Endothelial cell of umbilical vein (primary cell): ENCODE measurements at regions not wholly inside any gene's neighbourhood (a gene's known extent, or its start where the extent isn't known, plus 50 kb on each side); places are given as distances from the start of the nearest gene placed in this dataset.

ENCODE experiments used
- BruUV-seq: library from RNA; stranded (reverse); fragments of 400-500 nt; replicated peaks from 2 replicates; lab custom pipeline; 2021; lab: Mats Ljungman, UMichigan
- CTCF ChIA-PET: fragments of 300-600, 350-600 bp; sonication (Branson Sonifier 250); formaldehyde crosslinking; loops from one replicate; lab custom pipeline; 2021; ENCODE audit warnings: antibody characterized with exemption, inconsistent platforms; lab: Charles Lee
- POLR2A ChIA-PET: fragments of 300-600, 350-600 bp; sonication (Branson Sonifier 250); formaldehyde crosslinking; loops from one replicate; lab custom pipeline; 2021; ENCODE audit warnings: antibody characterized with exemption, inconsistent platforms; lab: Charles Lee
- DNase-seq: peaks from one replicate; pipeline ENCODE4 v3.0.0-alpha.2; 2011; ENCODE audit warnings: low read depth, low spot score
- FAIRE-seq: peaks from 2 replicates; lab custom pipeline; 2011; peaks lifted over from hg19 to GRCh38; lab: Jason Lieb, UNC
- H2AFZ ChIP-seq: 2 replicates; pipeline ENCODE4 v1.6.0; 2012; ENCODE audit warnings: low read depth, low read length, control low read depth, inconsistent platforms
- H3K27ac ChIP-seq: 2 replicates; pipeline ENCODE4 v1.5.1; 2011; ENCODE audit warnings: low read depth, mild to moderate bottlenecking, control low read depth, low read length, moderate library complexity; ENCODE audit not compliant: insufficient read depth
- H3K27me3 ChIP-seq, 2 experiments: 2 replicates each; pipeline versions ENCODE4 v1.6.0 to v1.6.1; 2011; ENCODE audit warnings: low read length in 2 of 2, mixed read lengths in 1 of 2; ENCODE audit not compliant: control insufficient read depth in 2 of 2, insufficient read depth in 2 of 2
- H3K36me3 ChIP-seq, 2 experiments: 2 replicates in 1 of 2; 3 replicates in 1 of 2; pipeline ENCODE4 v1.5.1; 2011; ENCODE audit warnings: low read length in 2 of 2, mild to moderate bottlenecking in 1 of 2, moderate library complexity in 1 of 2; ENCODE audit not compliant: control insufficient read depth in 2 of 2, insufficient read depth in 2 of 2; ENCODE audit errors: extremely low read depth in 1 of 2
- H3K4me1 ChIP-seq: 3 replicates; pipeline ENCODE4 v1.5.1; 2011; ENCODE audit warnings: mild to moderate bottlenecking, low read length; ENCODE audit not compliant: control insufficient read depth, insufficient read depth; ENCODE audit errors: extremely low read depth
- H3K4me2 ChIP-seq: 2 replicates; pipeline ENCODE4 v1.6.1; 2011; ENCODE audit warnings: low read length, control low read depth, mixed read lengths; ENCODE audit not compliant: insufficient read depth
- H3K4me3 ChIP-seq, 3 experiments: fragments of 200-600 bp in 1 of 3; sonication (generic), shearing (Covaris generic) in 1 of 3; replicated peaks in 1 of 3; 2 replicates each; pipeline ENCODE4 v1.5.1; 2011 to 2016; ENCODE audit warnings: control low read depth in 3 of 3, low read length in 3 of 3, mild to moderate bottlenecking in 2 of 3, inconsistent platforms in 1 of 3, low read depth in 1 of 3, moderate library complexity in 1 of 3; ENCODE audit not compliant: insufficient read depth in 1 of 3
- H3K79me2 ChIP-seq: 2 replicates; pipeline ENCODE4 v1.6.0; 2012; ENCODE audit warnings: low read length, inconsistent platforms; ENCODE audit not compliant: control insufficient read depth, insufficient read depth
- H3K9ac ChIP-seq: replicated peaks from 2 replicates; pipeline ENCODE3; 2011; ENCODE audit warnings: low read length, control low read depth; ENCODE audit not compliant: insufficient read depth; ENCODE audit errors: extremely low read depth
- H3K9me1 ChIP-seq: replicated peaks from 3 replicates; pipeline ENCODE4 v1.6.0; 2011; ENCODE audit warnings: mild to moderate bottlenecking, low read length; ENCODE audit not compliant: control insufficient read depth, insufficient read depth; ENCODE audit errors: extremely low read depth
- H3K9me3 ChIP-seq: replicated peaks from 2 replicates; pipeline ENCODE4 v1.5.1; 2012; ENCODE audit warnings: low read length, inconsistent platforms; ENCODE audit not compliant: control insufficient read depth, insufficient read depth
- H4K20me1 ChIP-seq: replicated peaks from 2 replicates; pipeline ENCODE3; 2011; ENCODE audit warnings: mild to moderate bottlenecking, low read length; ENCODE audit not compliant: control insufficient read depth, insufficient read depth; ENCODE audit errors: extremely low read depth
- EZH2 ChIP-seq: IDR thresholded peaks from 2 replicates; pipeline ENCODE4 v1.6.1; 2012; ENCODE audit warnings: borderline replicate concordance, low read depth, mild to moderate bottlenecking, moderate library complexity, low read length, inconsistent platforms; ENCODE audit not compliant: severe bottlenecking
- FOS ChIP-seq: IDR thresholded peaks from 2 replicates; pipeline ENCODE4 v1.6.1; 2011; ENCODE audit warnings: mild to moderate bottlenecking, low read length, moderate library complexity, borderline replicate concordance; ENCODE audit not compliant: insufficient read depth
- GATA2 ChIP-seq: IDR thresholded peaks from 2 replicates; pipeline ENCODE4 v1.7.0; 2011; ENCODE audit warnings: low read depth, mild to moderate bottlenecking, moderate library complexity, mixed read lengths, low read length; ENCODE audit not compliant: insufficient read length, insufficient read depth
- JUN ChIP-seq: IDR thresholded peaks from 2 replicates; pipeline ENCODE4 v1.6.1; 2011; ENCODE audit warnings: borderline replicate concordance, low read depth; ENCODE audit not compliant: insufficient read length, insufficient read depth
- MYC ChIP-seq: IDR thresholded peaks from one replicate; pipeline ENCODE4 v1.6.1; 2011; ENCODE audit warnings: mild to moderate bottlenecking, low read depth, low read length
- POLR2A ChIP-seq: IDR thresholded peaks from 2 replicates; pipeline ENCODE4 v1.6.1; 2012; ENCODE audit warnings: low read depth, mild to moderate bottlenecking, control low read depth, low read length
- POLR2AphosphoS5 ChIP-seq: IDR thresholded peaks from 2 replicates; pipeline ENCODE4 v1.6.1; 2012; ENCODE audit warnings: low read depth, mild to moderate bottlenecking, control low read depth, low read length, moderate library complexity; ENCODE audit not compliant: insufficient read depth
- dilution Hi-C: fragments of 300-500 bp; cut with MboI; formaldehyde crosslinking; loops from one replicate; pipeline ENCODE4 v1.15.0; 2019; ENCODE audit warnings: low sequenced_read_pairs; ENCODE audit not compliant: extremely low pct_ligation_motif_present
- intact Hi-C: fragments of 100-400 bp; cut with micrococcal nuclease; formaldehyde crosslinking; loops from one replicate; pipeline ENCODE4 v1.10.0; 2022
- TF ChIP-seq, protein P1 (sequence below), 2 donors: IDR thresholded peaks; 1 replicate in 1 of 2; 2 replicates in 1 of 2; pipeline ENCODE4 v1.5.1; 2011; ENCODE audit warnings: low read length in 2 of 2, mild to moderate bottlenecking in 2 of 2, moderate library complexity in 2 of 2, control low read depth in 1 of 2, inconsistent platforms in 1 of 2, low read depth in 1 of 2; ENCODE audit not compliant: insufficient read depth in 1 of 2; ENCODE audit errors: extremely low read depth in 1 of 2
- TF ChIP-seq, protein P2 (sequence below): IDR thresholded peaks from 2 replicates; pipeline ENCODE4 v1.6.1; 2011; ENCODE audit not compliant: insufficient read depth, insufficient read length

DNA sequence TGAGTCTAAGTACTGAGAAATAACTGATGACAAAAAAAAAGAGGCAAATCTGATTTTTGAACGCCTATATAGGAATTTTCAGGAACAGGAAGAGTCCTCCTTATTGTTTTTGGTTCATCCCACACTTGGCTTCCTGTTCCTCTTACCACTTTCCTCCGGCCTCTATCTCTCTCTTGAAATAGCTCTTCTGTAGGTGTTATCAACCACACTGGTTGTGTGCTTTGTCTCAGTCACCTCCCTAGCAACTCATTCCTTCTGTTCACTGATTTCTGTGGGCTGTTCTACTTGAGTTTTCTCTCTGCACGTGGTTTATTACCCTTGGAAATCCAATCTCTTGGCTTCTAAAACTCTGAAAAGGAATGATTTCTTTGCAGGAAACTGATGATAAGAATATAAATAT, 78.7 kb upstream of the C11orf87 start:
- TF ChIP-seq POLR2AphosphoS5 (no peak), FOS (no peak), POLR2A (no peak), JUN (no peak), GATA2 (no peak), EZH2 (no peak), MYC (no peak)
- TF ChIP-seq, protein P1, sequence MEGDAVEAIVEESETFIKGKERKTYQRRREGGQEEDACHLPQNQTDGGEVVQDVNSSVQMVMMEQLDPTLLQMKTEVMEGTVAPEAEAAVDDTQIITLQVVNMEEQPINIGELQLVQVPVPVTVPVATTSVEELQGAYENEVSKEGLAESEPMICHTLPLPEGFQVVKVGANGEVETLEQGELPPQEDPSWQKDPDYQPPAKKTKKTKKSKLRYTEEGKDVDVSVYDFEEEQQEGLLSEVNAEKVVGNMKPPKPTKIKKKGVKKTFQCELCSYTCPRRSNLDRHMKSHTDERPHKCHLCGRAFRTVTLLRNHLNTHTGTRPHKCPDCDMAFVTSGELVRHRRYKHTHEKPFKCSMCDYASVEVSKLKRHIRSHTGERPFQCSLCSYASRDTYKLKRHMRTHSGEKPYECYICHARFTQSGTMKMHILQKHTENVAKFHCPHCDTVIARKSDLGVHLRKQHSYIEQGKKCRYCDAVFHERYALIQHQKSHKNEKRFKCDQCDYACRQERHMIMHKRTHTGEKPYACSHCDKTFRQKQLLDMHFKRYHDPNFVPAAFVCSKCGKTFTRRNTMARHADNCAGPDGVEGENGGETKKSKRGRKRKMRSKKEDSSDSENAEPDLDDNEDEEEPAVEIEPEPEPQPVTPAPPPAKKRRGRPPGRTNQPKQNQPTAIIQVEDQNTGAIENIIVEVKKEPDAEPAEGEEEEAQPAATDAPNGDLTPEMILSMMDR (IDR thresholded peaks at IDR 0.05; ENCODE audit: extremely low read depth in 1 of 2, insufficient read depth in 1 of 2, low read depth in 1 of 2, low read length in 2 of 2), result no peak
- TF ChIP-seq, protein P2, sequence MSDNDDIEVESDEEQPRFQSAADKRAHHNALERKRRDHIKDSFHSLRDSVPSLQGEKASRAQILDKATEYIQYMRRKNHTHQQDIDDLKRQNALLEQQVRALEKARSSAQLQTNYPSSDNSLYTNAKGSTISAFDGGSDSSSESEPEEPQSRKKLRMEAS, result no peak
- H3K4me2 ChIP-seq, result no peak overlapping the region
- CTCF ChIA-PET, result no interaction called here
- DNase-seq, result no peak
- no peak overlapping the region for H3K9ac ChIP-seq
- POLR2A ChIA-PET, result no interaction called here
- no peak overlapping the region for H2AFZ ChIP-seq
- no peaks in the 10 kb centered on the region for H3K36me3 ChIP-seq
- H3K27me3 ChIP-seq, result no peaks in the 10 kb centered on the region
- dilution Hi-C loops, result no loop called here
- FAIRE-seq, result no peak
- no peak overlapping the region for H3K27ac ChIP-seq
- H3K79me2 ChIP-seq, result no peaks in the 10 kb centered on the region
- no peaks in the 10 kb centered on the region for H3K9me3 ChIP-seq
- no peaks in the 10 kb centered on the region for H4K20me1 ChIP-seq
- no peak overlapping the region for H3K4me3 ChIP-seq
- no peaks in the 10 kb centered on the region for H3K4me1 ChIP-seq
- no TSS peak for BruUV-seq
- intact Hi-C loops, result no loop called here
- no peaks in the 10 kb centered on the region for H3K9me1 ChIP-seq
